ENCODE measurements at regions not wholly inside any gene's neighbourhood (a gene's known extent, or its start where the extent isn't known, plus 50 kb on each side); places are given as distances from the start of the nearest gene placed in this dataset.

DNA sequence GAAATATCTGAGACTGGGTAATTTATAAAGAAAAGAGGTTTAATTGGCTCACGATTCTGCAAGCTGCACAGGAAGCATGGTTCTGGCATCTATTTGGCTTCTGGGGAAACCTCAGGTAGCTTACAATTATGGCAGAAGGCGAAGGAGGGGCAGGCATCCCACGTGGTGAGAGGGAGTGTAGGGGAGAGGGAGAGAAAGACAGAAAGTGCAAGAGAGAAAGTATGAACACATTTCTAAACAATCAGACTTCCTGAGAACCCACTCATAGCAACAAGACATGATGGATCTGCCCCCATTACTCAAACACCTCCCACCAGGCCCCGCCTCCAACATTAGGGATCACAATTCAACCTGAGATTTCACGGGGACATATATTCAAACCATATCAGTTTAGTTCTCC, 107.4 kb downstream of the PERP start:
- H3K27ac ChIP-seq, result no peak overlapping the region
- TF ChIP-seq ZFX (IDR thresholded peaks at IDR 0.05), result no peak
- TF ChIP-seq, protein P1, sequence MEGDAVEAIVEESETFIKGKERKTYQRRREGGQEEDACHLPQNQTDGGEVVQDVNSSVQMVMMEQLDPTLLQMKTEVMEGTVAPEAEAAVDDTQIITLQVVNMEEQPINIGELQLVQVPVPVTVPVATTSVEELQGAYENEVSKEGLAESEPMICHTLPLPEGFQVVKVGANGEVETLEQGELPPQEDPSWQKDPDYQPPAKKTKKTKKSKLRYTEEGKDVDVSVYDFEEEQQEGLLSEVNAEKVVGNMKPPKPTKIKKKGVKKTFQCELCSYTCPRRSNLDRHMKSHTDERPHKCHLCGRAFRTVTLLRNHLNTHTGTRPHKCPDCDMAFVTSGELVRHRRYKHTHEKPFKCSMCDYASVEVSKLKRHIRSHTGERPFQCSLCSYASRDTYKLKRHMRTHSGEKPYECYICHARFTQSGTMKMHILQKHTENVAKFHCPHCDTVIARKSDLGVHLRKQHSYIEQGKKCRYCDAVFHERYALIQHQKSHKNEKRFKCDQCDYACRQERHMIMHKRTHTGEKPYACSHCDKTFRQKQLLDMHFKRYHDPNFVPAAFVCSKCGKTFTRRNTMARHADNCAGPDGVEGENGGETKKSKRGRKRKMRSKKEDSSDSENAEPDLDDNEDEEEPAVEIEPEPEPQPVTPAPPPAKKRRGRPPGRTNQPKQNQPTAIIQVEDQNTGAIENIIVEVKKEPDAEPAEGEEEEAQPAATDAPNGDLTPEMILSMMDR (conservative IDR thresholded peaks at IDR 0.05), result no peak

DNA sequence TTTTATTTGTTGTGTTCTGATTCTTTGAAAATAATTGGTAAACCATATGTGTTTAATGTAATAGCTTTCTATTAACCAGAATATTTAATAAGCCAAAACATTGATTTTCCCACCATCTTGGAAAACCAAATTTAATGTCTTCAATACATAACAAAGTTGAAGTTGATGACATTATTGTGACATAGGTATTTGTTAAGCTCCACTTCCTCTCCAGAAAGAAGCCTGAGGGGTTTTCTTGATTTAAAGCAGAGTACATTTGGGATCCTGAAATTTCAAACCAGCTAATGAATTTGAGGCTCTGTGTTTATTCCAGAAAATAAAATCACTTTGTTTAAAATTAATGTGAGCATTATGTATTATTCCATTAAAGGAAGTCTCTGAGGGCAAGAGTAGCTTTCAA, 106.3 kb downstream of the PERP start:
- TF ChIP-seq, protein P1 (conservative IDR thresholded peaks at IDR 0.05), result no peak
- TF ChIP-seq ZFX (IDR thresholded peaks at IDR 0.05), result no peak
- no peak overlapping the region for H3K27ac ChIP-seq

DNA sequence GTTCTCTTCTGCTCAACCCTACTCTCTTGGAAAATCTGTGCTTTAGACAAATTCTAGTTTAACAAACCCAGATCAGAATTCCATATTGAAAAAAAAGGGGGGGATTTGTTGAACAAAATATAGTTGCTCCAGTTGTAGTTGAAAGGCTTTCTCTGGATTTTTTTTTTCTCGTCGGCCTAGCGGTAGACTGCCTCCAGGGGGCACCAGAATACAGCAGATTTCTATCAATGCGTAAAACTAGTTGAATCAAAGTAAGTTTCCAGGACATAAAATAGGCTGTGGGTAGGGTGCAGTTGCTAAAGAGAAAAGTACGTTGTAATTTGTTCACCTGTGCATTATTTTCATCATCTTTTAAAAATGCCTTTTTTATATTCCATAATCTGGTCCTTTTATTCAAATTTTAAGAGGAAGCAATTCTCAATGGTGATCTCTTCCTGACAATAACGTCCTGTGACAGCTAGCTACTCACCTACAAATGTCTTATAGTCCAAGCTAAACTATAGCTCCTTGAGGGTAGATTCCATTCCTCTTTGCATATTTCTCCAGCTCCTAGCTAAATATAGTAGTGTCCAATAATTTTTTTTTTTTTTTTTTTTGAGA, 105.4 kb downstream of the PERP start:
- TF ChIP-seq, protein P1 (conservative IDR thresholded peaks at IDR 0.05), result peak; percentile 91
- TF ChIP-seq ZFX (IDR thresholded peaks at IDR 0.05), result no peak
- H3K27ac ChIP-seq, result no peak overlapping the region

DNA sequence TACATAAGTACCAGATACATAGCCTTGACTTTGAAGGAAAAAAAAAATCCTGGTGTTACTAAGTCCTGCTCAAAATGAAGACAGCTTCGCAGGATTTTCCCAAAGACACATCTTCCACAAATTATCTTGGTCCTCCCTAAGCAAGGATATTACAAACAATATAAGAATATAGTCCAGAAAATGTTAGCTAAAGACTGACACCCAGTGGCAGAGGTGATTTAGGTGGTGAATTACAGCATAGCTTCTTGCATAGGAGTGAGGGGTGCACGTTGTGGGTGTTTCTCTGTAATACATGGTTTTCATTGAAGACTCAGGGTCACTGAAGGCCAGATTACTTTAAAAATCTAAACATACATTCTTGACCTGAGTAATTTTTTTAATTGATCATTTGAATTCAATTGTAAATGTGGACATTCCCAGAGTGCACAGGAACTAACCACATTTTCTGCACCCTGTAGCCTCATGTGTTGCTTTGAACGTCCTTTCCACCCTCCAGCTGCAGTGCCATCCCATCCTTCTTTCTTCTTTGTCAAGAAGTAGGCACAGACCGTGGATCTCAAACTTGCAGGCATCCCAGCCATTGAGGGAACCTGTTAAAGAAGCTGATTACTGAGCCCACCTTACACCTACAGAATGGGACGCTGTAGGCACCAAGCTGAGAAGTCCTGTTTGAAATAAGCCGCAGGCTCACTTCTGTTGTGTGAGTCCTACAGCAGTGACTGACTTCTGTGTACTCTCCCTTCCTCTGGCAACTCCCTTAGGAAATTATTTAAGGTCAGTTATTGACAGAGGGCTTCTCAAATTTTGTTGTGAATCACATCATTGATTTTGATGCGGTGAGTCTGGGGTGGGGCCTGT, 102.6 kb downstream of the PERP start:
- H3K27ac ChIP-seq, result no peak overlapping the region
- TF ChIP-seq ZFX (IDR thresholded peaks at IDR 0.05), result no peak
- TF ChIP-seq, protein P1 (conservative IDR thresholded peaks at IDR 0.05), result peak; percentile 72

DNA sequence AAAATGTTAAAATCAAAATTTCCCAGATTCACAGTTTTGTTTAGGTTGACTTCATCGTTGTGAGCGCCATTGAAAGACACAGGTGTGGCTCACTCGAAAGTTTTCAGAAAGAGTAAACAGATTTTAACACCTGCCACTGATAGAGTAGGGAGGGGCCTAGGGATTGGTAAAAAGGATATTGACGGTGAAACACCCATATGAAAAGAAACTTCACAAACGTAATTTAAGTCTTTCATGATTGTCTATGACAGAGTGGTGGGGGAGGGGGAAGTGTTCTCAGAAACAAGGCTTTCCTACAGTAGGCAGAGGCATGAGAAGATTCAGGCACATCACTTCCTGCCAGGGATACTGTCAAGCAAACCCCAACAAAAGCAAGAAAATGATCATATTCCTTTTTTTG, 101.4 kb downstream of the PERP start:
- H3K27ac ChIP-seq, result no peak overlapping the region
- TF ChIP-seq, protein P1 (conservative IDR thresholded peaks at IDR 0.05), result no peak
- no peak for TF ChIP-seq ZFX (IDR thresholded peaks at IDR 0.05)

DNA sequence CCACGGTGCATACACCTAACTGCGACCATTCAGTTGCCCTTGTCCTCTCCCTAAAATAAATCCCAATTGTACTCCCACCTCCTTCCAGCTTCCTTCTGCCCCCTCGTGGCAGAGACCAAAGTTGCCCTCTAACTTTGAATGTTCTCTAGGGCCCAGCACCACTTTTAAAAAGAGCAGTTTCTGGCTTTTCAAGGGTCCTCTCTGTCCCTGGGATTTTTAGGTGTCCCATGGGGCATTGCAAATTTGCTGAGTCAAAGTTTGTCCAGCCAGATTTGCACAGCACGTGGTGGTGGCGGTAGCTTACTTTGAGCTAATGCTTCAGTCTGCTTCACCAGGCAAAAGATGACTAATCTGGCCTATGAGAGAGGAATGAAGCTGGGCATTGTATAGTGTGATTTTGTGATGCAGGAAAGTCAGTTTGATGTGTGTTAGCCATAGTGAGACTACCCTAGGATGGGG, 100.2 kb downstream of the PERP start:
- no peak overlapping the region for H3K27ac ChIP-seq
- TF ChIP-seq, protein P1 (conservative IDR thresholded peaks at IDR 0.05), result peak; percentile 84
- TF ChIP-seq ZFX (IDR thresholded peaks at IDR 0.05), result no peak

DNA sequence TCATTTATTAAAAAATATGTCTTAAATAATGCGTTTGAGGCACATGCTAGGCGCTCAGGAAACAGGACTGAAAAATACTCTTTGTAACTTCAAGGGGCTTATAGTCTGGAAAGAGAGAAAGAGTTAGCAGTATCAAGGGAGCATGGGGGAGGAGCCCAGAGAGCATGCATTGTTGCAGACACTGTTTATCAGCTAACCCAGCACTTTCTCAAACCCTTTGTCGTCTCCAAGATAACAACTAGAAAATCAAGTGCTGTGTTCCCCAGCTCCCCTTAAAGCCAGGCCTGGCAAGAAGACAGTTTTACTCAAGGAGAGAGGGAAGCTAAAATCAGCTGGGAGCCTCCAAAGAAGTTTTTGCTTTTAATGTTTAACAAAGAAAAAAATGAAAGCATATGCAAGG, 98.4 kb downstream of the PERP start:
- TF ChIP-seq, protein P1 (conservative IDR thresholded peaks at IDR 0.05), result no peak
- no peak for TF ChIP-seq ZFX (IDR thresholded peaks at IDR 0.05)

More for the DNA sequence above, 98.4 kb downstream of the PERP start:
- no peak overlapping the region for H3K27ac ChIP-seq

Data from C4-2B (cell line).